COLO668 (cell line): ENCODE measurements at regions not wholly inside any gene's neighbourhood (a gene's known extent, or its start where the extent isn't known, plus 50 kb on each side); places are given as distances from the start of the nearest gene placed in this dataset.
"Not testable (repeated sequence)": the region's sequence is repeated elsewhere in the genome, so short reads cannot be mapped to it uniquely, and the experiment has no call there.

Experiments
- DNase-seq: peaks from one replicate; lab custom pipeline; 2025; ENCODE audit not compliant: unreplicated experiment; lab: John Stamatoyannopoulos, UW

DNA sequence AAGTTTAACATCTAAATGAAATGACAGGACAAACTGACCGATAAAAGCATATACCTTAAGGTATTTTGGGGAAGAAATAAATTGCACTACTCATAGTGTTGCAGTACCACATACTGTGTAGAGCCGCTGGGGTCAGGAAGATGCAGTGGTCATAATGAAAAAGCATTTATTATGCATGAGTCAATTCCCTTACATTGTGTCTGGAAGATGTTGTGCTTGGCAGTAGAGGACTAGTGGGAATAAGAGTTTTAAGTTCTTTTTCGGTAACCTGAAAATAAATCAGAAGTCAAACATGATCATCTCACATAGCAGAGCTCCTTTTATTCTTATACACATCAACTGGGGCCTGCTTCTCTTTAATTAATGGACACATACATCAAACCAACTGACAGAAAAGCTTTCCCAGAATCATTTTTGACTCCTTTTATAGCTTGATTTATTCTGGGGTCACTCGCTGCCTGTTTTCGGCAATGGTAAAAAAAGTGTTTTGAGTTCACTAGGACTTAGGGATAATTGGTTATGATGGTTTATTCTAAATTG lies 262.5 kb upstream of the CHD1 start:
- no peak for DNase-seq

DNA sequence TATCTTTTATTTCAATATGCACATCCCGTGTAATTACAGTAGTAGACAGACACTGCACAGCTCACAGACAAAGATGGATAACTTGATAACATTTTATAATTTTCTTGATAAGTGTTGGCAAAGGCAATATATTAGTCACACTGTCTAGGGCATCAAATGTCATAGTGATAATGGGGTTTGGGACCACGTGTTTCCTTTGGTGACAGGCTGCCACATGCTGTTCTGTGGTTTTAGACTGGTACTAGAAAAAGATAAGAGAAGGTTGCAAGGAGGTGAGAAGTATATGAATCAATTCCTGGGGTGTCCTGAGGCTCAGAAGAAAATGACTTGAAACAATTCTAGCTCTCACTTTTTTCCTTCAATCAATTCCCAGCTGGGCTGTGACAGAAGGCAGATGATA lies 258.8 kb upstream of the CHD1 start:
- DNase-seq: no peak

DNA sequence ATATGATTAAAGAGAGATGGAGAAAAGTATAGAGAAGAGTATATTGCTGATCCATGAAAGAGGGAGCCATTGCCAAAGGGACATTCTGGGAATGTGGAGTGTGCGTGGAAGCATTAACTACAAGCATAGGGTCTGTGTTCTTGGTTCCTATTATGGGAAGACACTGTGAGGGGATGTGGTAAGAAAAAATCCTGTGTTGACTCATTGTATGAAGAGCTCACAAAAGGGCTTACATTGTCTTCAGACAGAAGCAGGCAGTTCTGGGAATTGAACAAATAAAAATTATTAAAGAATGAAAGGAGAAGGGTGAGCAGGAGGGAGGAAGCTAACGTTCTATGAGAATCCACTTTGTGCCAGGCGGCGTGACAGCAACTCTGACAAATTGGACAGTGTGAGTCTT lies 250.4 kb upstream of the CHD1 start:
- no peak for DNase-seq

DNA sequence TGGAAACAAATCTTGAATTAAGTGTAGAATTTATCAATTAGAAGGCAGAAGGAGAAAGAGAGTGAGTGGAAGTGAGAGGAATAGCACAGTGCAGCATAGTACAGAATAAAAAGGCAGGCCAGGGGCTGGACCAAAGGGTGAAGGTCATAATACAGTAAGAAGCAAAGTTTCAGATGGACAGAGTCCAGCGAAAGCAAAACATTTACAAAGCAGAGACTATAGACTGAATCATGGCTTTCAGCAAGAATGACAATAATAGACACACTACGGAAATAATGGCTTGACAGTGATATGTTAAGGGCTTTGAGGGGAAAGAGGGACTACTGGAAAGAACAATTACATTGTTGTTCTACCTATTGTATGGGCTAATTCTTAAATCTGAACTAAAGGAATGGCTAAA lies 249.0 kb upstream of the CHD1 start:
- no peak for DNase-seq

DNA sequence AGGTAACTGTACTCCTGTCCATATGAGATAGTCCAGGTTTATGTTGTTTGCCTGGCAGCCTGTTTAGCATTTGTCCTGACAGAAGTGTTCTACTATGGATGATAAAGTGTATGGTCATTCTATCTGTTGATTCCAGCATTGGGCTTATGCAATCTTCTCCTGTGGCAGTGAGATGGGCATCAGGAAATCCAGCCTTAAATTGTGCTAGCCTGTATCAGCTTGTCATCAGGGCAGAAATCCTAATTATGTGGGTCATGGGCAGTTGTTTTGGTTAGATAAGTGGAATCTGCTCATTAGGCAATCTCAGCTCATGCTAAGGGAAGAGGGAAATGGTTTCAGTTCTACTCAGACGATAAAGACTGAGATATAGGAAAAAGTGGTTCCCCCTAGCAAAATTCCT lies 247.4 kb upstream of the CHD1 start:
- no peak for DNase-seq

DNA sequence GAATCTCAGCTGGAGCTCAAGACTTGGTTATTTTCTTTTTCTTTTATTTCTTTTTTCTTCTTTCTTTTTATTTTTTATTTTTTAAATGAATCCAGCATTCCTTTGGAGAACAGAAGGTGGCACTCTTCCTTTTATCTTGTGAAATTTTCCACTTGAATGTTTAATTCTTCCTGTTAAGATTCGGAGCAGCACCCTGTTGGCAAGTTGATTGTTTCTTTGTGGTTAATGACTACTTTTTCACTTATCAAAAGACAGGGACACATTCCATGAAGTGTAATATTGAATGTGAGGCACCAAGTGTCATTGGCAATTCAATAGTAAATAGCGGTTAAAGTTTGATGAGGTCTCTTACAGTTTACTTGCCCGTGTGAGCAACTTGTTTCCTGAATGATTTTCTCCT lies 240.5 kb upstream of the CHD1 start:
- DNase-seq: no peak

DNA sequence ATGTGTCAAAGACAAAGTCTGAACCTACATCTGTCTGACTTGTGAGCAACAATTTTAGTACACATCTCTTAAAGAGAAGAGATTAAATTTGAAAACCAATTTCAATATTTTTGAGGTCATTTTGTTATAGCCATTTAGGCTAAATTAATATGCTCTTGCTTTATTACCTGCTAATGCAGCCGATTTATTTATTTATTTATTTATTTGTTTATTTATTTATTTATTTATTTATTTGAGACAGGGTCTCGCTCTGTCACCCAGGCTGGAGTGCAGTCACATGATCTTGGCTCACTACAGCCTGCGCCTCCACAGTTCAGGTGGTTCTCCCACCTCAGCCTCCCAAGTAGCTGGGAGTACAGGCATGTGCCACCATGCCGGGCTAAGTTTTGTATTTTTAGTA lies 232.7 kb upstream of the CHD1 start:
- DNase-seq: not testable (repeated sequence)

DNA sequence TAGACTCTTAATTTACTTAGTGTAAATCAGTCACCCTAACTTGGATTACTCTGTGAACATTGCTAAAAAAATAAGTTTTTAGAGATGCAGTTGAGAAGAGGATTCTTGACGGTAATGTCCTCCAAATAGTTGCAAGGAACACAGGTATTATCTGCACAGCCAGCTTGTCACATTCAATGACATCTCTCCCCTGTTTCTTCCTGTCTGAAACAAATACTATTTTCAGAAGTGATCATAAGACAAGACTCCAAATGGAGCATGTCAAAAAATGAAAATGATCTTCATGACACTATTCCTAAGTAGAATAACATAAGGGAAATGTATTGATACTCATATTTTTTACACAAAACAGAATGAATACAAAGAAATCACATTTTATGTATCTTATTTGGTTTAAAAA lies 227.9 kb upstream of the CHD1 start:
- DNase-seq: no peak

GRCh38 chr5:99143283-99143795 lies 214.5 kb upstream of the CHD1 start:
- DNase-seq: not testable (repeated sequence)

DNA sequence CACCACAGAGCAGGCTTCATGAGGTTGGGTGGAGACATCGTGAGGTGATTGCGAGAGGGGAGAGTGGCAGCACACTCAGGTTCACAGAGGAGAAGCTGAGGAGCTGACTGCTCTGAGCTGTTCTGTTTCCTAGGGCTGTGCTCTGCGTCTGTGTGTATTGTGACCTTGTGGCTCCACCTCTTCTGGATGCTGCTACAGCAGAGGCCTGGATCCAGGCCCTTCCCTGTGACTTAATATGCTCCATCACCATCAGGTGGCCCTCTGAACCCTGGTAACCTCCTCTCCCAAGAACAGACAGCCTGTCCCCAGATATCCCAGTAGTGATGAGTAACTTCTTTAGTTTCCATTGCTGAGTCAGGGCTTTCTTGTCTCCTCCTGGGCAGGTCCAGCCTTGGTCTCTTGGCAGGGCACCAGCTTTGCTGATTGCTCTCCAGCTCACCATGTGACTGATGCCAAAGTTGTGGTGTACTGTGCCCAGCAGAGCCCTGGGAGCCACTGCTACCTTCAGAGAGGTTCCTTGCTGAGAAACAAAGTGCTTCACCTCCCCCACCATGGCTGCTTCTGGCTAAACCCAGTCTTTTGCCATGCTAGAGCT lies 212.8 kb upstream of the CHD1 start:
- no peak for DNase-seq

DNA sequence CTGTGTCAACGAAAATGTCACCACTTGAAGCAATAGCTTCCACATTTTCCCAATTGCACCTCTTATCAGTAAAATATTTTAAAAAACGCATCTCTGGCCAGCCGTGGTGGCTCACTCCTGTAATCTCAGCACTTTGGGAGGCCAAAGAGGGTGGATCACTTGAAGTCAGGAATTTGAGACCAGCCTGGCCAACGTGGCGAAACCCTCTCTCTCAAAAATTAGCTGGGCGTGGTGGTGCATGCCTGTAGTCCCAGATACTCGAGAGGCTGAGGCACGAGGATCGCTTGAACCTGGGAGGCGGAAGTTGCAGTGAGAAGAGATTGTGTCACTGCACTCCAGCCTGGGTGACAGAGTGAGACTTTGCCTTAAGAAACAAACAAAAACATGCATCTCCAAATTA lies 210.1 kb upstream of the CHD1 start:
- DNase-seq: no peak

GRCh38 chr5:99133921-99134320 lies 205.1 kb upstream of the CHD1 start:
- no peak for DNase-seq

- DNase-seq: no peak
These were observed 201.1 kb upstream of the CHD1 start for GRCh38 chr5:99129768-99130501.

DNA sequence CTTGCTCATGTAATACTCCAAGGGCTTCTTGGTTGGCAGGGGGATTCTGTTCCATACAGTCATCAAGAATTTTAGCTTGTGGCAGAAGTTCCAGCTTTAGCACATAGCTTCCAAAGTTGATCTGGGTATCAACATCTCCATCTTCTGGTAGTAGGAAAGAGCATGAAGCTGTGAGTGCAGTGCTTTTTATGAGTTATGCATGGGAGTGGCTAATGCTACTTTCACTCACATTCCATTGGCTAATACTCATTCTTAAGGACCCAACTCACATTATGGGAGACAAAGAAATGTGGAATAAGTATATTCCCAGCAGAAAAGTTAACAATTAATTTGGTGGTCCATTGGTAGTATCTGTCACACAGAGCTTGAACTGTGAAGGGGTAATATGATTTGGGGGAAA lies 194.2 kb upstream of the CHD1 start:
- DNase-seq: no peak

DNA sequence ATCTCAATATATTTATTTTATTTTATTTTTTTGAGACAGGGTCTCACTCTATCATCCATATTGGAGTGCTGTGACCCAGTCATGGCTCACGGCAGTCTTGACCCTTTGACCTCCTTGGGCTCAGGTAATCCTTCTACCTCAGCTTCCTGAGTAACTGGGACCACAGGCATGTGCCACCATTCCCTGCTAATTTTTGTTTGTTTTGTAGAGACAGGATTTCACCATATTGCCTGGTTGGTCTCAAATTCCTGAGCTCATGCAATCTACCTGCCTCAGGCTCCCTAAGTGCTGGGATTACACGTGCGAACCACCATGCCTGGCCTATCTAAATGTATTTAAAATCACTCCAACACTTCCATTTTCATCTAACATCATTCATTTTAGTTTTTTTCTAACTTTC lies 190.5 kb upstream of the CHD1 start:
- no peak for DNase-seq

DNA sequence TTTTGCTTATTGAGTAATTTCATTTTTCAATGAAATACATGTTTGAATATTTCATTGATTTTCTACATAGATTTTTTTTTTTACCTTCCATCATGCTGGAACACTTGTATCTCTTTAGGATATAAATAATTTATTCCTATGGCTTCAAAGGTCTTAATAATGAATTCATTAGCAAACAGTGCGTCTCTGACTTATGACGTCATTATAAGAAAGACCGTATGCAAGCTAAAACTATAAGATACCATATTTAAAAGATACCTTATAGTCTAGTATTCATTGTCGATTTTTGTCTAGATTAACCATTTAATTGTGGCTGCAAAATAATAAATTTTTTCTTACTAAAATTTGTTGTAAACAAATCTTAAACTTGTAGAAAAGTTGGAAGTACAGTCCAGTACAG lies 187.7 kb upstream of the CHD1 start:
- DNase-seq: no peak

GRCh38 chr5:99109894-99110293 lies 181.1 kb upstream of the CHD1 start:
- DNase-seq: no peak

DNA sequence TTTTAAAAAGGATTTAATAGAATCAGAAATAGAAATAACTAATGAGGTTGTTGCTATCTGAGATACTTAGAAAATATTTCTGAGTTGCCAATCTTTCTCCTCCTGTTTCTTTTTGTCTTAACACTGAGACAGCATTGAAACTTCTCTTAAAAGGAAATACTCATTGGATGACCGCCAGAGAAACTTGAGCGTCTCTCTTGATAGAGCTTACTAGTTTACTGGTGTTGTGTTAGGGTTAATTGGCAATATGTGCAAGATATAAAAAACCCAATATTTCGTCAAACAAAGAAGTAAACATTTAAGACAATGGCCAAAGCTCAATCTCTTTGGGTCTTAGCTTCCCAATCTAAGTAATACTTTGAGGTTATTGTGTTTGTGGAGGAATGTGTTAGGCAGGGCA lies 176.4 kb upstream of the CHD1 start:
- DNase-seq: no peak

DNA sequence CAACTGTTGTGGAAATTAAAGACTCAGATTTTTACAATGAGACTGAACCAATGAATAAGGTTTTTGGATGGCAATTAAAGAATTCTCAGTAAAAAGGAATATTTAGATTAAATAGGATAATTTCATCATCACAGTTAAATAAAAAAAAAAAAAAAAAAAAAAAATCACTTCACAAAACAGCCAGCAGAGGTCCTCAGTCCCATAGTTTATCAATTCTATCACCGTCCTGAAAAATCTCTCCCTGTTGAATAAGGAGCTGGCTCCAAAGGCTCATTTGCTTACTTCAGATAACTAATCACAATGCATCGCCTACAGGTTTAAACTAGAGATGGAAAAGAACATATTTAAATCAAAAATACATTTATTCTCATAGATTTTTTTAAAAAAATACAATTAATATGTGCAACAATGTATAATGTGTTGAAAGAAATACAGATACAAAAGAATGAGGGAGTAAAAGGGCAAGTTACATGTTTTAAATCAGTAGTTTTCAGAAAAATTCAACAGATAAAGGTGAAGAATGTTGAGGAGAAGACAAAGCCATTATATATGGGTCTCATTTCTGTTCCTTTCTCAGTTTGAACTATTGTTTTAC lies 175.8 kb upstream of the CHD1 start:
- no peak for DNase-seq

GRCh38 chr5:99102073-99102697 lies 173.4 kb upstream of the CHD1 start:
- DNase-seq: no peak

DNA sequence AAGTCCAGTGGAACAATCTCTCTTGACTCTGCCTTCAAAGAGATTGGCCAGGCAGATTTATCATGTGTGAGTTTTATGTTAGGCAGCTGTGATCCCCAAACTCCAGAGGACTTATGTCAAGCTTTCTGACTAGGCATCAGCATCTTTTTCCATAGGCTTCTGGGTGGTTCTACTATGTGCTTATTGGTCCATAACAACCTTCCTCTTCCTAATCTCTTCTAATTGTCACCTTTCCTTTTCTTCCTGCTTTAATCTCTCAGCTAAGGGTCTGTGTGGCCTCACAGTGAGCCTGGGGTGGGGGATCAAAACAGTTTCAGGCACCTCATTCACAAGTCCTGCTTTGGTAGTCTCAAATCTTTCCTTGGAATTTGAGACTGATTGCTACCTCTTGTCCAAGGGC lies 170.9 kb upstream of the CHD1 start:
- no peak for DNase-seq
